ENCODE measurements at regions not wholly inside any gene's neighbourhood (a gene's known extent, or its start where the extent isn't known, plus 50 kb on each side); places are given as distances from the start of the nearest gene placed in this dataset.
A peak's percentile ranks its signal among the peaks of the same experiment; 100 is the strongest.

- no peak for DNase-seq
Measured at GRCh38 chr20:59376109-59376841, 75.9 kb downstream of the EDN3 start.

- DNase-seq = no peak
Measured at GRCh38 chr20:59376998-59377397, 76.6 kb downstream of the EDN3 start.

- no peak for DNase-seq
Measured at GRCh38 chr20:59377842-59378241, 77.4 kb downstream of the EDN3 start.

- no peak for DNase-seq
Measured at GRCh38 chr20:59378396-59378795, 78.0 kb downstream of the EDN3 start.

- no peak for DNase-seq
Measured at GRCh38 chr20:59378966-59379365, 78.6 kb downstream of the EDN3 start.

- DNase-seq = no peak
Measured at GRCh38 chr20:59381689-59382088, 81.3 kb downstream of the EDN3 start.

- no peak for DNase-seq
Measured at GRCh38 chr20:59382157-59382725, 81.8 kb downstream of the EDN3 start.

GRCh38 chr20:59382907-59383306, 82.5 kb downstream of the EDN3 start:
- no peak for DNase-seq

GRCh38 chr20:59385038-59385437, 84.6 kb downstream of the EDN3 start:
- DNase-seq = no peak

GRCh38 chr20:59385480-59385879, 85.1 kb downstream of the EDN3 start:
- no peak for DNase-seq

- DNase-seq = no peak
Measured at GRCh38 chr20:59386809-59387208, 86.4 kb downstream of the EDN3 start.

GRCh38 chr20:59387891-59388290, 87.5 kb downstream of the EDN3 start:
- no peak for DNase-seq

- DNase-seq = no peak
Measured at GRCh38 chr20:59388402-59388801, 88.0 kb downstream of the EDN3 start.

GRCh38 chr20:59390437-59390836, 90.0 kb downstream of the EDN3 start:
- no peak for DNase-seq

GRCh38 chr20:59391975-59392374, 91.6 kb downstream of the EDN3 start:
- DNase-seq = no peak

- DNase-seq = no peak
Measured at GRCh38 chr20:59392736-59393135, 92.3 kb downstream of the EDN3 start.

- no peak for DNase-seq
Measured at GRCh38 chr20:59393142-59393541, 92.7 kb downstream of the EDN3 start.

- DNase-seq = no peak
Measured at GRCh38 chr20:59395729-59396128, 95.3 kb downstream of the EDN3 start.

- DNase-seq = no peak
Measured at GRCh38 chr20:59398537-59399205, 98.3 kb downstream of the EDN3 start.

- DNase-seq = no peak
Measured at GRCh38 chr20:59399426-59400099, 99.2 kb downstream of the EDN3 start.

- DNase-seq = no peak
Measured at GRCh38 chr20:59400708-59401107, 100.3 kb downstream of the EDN3 start.

GRCh38 chr20:59402681-59403080, 102.3 kb downstream of the EDN3 start:
- DNase-seq = no peak

GRCh38 chr20:59403261-59403961, 103.0 kb downstream of the EDN3 start:
- DNase-seq = peak; percentile 81 to 88
